ENCODE measurements at regions not wholly inside any gene's neighbourhood (a gene's known extent, or its start where the extent isn't known, plus 50 kb on each side); places are given as distances from the start of the nearest gene placed in this dataset.

DNA sequence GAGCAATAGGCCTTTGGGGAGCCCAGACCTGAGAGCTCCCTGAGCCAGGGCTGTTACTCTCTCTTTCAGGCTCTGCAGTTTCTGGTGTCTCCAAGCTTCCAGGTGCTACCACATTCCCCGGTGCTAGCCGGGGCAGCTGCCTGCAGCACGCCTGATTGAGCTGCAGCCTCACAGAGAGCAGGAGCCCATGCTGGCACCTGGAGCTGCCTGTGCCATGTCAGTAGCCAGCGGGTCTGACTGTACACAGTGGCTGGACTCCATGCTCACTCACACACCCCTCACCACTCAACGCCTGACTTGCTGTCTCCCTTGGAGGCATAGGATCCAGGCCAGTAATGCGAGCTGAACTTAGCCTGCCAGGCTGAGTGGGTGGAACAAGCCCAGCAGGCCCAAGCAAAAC lies 800.4 kb upstream of the AGA start (continued):
- TF ChIP-seq, protein P1, sequence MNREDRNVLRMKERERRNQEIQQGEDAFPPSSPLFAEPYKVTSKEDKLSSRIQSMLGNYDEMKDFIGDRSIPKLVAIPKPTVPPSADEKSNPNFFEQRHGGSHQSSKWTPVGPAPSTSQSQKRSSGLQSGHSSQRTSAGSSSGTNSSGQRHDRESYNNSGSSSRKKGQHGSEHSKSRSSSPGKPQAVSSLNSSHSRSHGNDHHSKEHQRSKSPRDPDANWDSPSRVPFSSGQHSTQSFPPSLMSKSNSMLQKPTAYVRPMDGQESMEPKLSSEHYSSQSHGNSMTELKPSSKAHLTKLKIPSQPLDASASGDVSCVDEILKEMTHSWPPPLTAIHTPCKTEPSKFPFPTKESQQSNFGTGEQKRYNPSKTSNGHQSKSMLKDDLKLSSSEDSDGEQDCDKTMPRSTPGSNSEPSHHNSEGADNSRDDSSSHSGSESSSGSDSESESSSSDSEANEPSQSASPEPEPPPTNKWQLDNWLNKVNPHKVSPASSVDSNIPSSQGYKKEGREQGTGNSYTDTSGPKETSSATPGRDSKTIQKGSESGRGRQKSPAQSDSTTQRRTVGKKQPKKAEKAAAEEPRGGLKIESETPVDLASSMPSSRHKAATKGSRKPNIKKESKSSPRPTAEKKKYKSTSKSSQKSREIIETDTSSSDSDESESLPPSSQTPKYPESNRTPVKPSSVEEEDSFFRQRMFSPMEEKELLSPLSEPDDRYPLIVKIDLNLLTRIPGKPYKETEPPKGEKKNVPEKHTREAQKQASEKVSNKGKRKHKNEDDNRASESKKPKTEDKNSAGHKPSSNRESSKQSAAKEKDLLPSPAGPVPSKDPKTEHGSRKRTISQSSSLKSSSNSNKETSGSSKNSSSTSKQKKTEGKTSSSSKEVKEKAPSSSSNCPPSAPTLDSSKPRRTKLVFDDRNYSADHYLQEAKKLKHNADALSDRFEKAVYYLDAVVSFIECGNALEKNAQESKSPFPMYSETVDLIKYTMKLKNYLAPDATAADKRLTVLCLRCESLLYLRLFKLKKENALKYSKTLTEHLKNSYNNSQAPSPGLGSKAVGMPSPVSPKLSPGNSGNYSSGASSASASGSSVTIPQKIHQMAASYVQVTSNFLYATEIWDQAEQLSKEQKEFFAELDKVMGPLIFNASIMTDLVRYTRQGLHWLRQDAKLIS (CRISPR knock-in tag; IDR thresholded peaks at IDR 0.05): no peak
- TF ChIP-seq, protein P2, sequence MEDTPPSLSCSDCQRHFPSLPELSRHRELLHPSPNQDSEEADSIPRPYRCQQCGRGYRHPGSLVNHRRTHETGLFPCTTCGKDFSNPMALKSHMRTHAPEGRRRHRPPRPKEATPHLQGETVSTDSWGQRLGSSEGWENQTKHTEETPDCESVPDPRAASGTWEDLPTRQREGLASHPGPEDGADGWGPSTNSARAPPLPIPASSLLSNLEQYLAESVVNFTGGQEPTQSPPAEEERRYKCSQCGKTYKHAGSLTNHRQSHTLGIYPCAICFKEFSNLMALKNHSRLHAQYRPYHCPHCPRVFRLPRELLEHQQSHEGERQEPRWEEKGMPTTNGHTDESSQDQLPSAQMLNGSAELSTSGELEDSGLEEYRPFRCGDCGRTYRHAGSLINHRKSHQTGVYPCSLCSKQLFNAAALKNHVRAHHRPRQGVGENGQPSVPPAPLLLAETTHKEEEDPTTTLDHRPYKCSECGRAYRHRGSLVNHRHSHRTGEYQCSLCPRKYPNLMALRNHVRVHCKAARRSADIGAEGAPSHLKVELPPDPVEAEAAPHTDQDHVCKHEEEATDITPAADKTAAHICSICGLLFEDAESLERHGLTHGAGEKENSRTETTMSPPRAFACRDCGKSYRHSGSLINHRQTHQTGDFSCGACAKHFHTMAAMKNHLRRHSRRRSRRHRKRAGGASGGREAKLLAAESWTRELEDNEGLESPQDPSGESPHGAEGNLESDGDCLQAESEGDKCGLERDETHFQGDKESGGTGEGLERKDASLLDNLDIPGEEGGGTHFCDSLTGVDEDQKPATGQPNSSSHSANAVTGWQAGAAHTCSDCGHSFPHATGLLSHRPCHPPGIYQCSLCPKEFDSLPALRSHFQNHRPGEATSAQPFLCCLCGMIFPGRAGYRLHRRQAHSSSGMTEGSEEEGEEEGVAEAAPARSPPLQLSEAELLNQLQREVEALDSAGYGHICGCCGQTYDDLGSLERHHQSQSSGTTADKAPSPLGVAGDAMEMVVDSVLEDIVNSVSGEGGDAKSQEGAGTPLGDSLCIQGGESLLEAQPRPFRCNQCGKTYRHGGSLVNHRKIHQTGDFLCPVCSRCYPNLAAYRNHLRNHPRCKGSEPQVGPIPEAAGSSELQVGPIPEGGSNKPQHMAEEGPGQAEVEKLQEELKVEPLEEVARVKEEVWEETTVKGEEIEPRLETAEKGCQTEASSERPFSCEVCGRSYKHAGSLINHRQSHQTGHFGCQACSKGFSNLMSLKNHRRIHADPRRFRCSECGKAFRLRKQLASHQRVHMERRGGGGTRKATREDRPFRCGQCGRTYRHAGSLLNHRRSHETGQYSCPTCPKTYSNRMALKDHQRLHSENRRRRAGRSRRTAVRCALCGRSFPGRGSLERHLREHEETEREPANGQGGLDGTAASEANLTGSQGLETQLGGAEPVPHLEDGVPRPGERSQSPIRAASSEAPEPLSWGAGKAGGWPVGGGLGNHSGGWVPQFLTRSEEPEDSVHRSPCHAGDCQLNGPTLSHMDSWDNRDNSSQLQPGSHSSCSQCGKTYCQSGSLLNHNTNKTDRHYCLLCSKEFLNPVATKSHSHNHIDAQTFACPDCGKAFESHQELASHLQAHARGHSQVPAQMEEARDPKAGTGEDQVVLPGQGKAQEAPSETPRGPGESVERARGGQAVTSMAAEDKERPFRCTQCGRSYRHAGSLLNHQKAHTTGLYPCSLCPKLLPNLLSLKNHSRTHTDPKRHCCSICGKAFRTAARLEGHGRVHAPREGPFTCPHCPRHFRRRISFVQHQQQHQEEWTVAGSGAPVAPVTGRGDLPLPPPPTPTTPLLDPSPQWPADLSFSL (CRISPR knock-in tag; IDR thresholded peaks at IDR 0.05): no peak
- TF ChIP-seq CBX2 (IDR thresholded peaks at IDR 0.05; ENCODE audit: low read depth, low read length): no peak
- no peak for TF ChIP-seq CBX2 (CRISPR knock-in tag; IDR thresholded peaks at IDR 0.05; ENCODE audit: low read depth)
- TF ChIP-seq FOSL1 (CRISPR knock-in tag; IDR thresholded peaks at IDR 0.05; ENCODE audit: borderline replicate concordance): no peak
- TF ChIP-seq HES4 (CRISPR knock-in tag; IDR thresholded peaks at IDR 0.05; ENCODE audit: borderline replicate concordance): no peak
- no peak for TF ChIP-seq FOXO1 (CRISPR knock-in tag; IDR thresholded peaks at IDR 0.05)
- no peak for TF ChIP-seq ZNF337 (CRISPR knock-in tag; IDR thresholded peaks at IDR 0.05; ENCODE audit: borderline replicate concordance, low read depth)

All from HepG2 (cell line).